Right lobe of liver (tissue), 4 donors: ENCODE measurements at regions not wholly inside any gene's neighbourhood (a gene's known extent, or its start where the extent isn't known, plus 50 kb on each side); places are given as distances from the start of the nearest gene placed in this dataset.

Source experiments
- POLR2A ChIP-seq: fragments of 450-650 bp; IDR thresholded peaks from one replicate; pipeline ENCODE4 v1.6.1; 2017; ENCODE audit warnings: antibody characterized with exemption, mild to moderate bottlenecking
- TF ChIP-seq, protein P1 (sequence below), 4 donors: fragments of 200-600 bp in 3 of 4; fragments of 450-650 bp in 1 of 4; IDR thresholded peaks; one replicate each; pipeline versions ENCODE4 v1.5.1 to v1.8.0; 2016 to 2022; ENCODE audit warnings: antibody characterized with exemption in 4 of 4, mild to moderate bottlenecking in 2 of 4
- donor health status: DM: no; HTN: no; CAD: no.
- donor health status: DM: no; HTN: no; CAD: no.
- donor health status: DM: no; HTN: yes; CAD: no.

DNA sequence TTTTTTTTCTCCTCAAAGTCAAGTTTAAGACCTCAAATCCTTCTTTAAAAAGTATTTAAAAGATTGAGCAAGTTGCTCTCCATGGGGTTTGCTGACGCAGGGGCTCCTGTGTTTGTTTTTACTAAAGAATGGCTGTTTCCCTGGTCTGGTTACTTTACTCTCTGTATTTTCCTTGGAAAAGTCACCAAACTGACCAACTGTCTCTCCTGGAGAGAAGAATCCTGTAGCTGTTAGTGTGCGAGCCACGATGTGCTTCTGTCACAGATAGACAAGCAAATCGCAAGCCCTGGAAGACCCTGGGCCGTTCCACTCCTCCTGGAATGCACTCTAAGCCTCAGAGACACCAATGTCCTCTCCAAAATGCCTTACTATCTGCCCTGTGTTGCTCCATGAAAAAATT, 212.1 kb downstream of the CHIC2 start:
- TF ChIP-seq, protein P1, sequence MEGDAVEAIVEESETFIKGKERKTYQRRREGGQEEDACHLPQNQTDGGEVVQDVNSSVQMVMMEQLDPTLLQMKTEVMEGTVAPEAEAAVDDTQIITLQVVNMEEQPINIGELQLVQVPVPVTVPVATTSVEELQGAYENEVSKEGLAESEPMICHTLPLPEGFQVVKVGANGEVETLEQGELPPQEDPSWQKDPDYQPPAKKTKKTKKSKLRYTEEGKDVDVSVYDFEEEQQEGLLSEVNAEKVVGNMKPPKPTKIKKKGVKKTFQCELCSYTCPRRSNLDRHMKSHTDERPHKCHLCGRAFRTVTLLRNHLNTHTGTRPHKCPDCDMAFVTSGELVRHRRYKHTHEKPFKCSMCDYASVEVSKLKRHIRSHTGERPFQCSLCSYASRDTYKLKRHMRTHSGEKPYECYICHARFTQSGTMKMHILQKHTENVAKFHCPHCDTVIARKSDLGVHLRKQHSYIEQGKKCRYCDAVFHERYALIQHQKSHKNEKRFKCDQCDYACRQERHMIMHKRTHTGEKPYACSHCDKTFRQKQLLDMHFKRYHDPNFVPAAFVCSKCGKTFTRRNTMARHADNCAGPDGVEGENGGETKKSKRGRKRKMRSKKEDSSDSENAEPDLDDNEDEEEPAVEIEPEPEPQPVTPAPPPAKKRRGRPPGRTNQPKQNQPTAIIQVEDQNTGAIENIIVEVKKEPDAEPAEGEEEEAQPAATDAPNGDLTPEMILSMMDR (IDR thresholded peaks at IDR 0.05), result no peak
- TF ChIP-seq POLR2A, result no peak
